ENCODE measurements at regions not wholly inside any gene's neighbourhood (a gene's known extent, or its start where the extent isn't known, plus 50 kb on each side); places are given as distances from the start of the nearest gene placed in this dataset.

DNA sequence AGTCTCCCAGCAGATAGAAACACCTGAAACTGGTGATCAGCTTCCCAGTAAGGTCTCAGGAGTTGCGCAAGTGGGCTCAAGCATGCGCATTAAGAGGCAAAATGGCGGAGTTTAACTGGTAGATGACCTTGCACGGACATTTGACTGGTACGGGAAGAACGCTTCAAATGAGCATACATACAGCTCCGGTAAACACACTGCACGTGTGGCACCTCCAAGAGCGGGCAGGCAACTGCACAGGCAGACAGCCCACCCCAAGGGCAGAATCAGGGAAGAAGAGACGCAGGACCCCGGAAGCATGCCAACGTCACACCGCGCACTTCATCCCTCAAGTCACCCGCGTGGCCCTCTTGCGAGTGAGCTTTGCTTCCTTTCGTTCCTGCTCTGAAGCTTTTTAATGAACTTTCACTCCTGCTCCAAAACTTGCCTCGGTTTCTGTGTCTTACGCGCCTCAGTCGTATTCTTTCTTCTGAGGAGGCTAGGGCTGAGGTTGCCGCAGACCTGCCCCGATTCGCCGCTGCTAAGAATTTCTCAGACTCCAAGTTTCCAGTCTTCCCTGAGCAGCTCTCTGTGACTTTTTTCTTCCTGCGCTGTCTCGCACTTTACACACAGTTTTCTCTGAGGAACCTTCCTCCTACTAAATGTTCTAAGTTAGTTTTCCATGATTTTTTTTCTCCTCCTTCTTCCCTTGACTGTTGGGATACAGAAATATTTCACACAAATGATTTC lies 180.7 kb upstream of the ZFP42 start:
- no peaks in the 10 kb centered on the region for H3K27me3 ChIP-seq (ENCODE audit: control insufficient read depth, insufficient read depth, low read length)
- H3K4me3 ChIP-seq (ENCODE audit: low read length): no peak overlapping the region
- WGBS (ENCODE audit: insufficient coverage, insufficient read length): no CpG with 5 or more reads among the region's 28 CpGs

DNA sequence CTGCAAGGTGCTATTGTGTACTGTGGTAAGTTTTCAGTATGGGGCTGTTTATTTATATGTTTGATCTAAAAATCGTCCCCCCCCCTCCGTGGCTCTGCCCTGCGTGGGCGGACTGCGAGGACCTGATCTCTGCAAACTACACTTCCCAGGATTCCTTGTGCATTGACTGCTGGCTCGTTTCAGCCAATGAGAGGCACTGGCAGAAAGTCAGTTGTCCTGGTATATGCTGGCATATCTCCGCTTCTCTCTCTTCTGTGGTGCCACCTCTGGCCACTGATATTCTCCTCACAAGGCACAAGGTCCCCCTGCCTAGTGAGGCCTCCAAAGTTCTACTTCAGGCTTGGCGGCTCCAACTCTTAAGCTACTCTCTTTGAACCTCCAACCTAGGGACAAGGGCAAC lies 168.8 kb upstream of the ZFP42 start:
- no peak for DNase-seq (ENCODE audit: low read depth, low spot score)
- Histone ChIP-seq H3K9me3 (ENCODE audit: control insufficient read depth, insufficient read depth, low read length) (no peaks in the 10 kb centered on the region), H3K4me3 (ENCODE audit: low read length) (no peak overlapping the region), H3K27ac (ENCODE audit: low read length) (no peak overlapping the region), H3K4me1 (ENCODE audit: control insufficient read depth, insufficient read depth, low read length) (no peaks in the 10 kb centered on the region), H3K36me3 (ENCODE audit: control insufficient read depth, insufficient read depth, low read length) (no peaks in the 10 kb centered on the region), H3K27me3 (ENCODE audit: control insufficient read depth, insufficient read depth, low read length) (no peaks in the 10 kb centered on the region)
- WGBS (ENCODE audit: insufficient coverage, insufficient read length): no CpG with 5 or more reads among the region's 8 CpGs

More for the DNA sequence above, 180.7 kb upstream of the ZFP42 start:
- Histone ChIP-seq H3K4me1 (ENCODE audit: control insufficient read depth, insufficient read depth, low read length) (no peaks in the 10 kb centered on the region), H3K27ac (ENCODE audit: low read length) (no peak overlapping the region), H3K36me3 (ENCODE audit: control insufficient read depth, insufficient read depth, low read length) (no peaks in the 10 kb centered on the region), H3K9me3 (ENCODE audit: control insufficient read depth, insufficient read depth, low read length) (no peaks in the 10 kb centered on the region)
- no peak for DNase-seq (ENCODE audit: low read depth, low spot score)

DNA sequence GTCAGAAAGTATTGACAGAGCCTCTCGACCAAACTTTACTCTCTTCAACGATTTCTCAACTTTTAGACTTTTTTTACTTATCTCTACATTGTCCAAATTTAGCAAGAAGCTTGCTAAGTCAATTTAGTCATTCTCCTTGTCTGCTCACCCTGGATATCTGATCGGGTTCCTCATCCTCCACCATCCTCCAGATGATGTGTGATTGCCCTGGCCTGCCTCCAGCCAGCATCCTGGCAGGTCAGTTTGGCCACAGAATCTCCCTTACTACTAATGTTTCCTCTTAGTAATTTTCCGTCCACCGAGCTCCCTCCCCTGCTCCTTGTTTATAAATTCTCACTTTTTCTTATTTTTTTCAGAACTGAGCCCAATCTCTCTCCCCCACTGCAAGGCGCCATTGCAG lies 167.9 kb upstream of the ZFP42 start:
- no CpG with 5 or more reads among the region's 6 CpGs for WGBS (ENCODE audit: insufficient coverage, insufficient read length)
- Histone ChIP-seq H3K27ac (ENCODE audit: low read length) (no peak overlapping the region), H3K4me3 (ENCODE audit: low read length) (no peak overlapping the region), H3K4me1 (ENCODE audit: control insufficient read depth, insufficient read depth, low read length) (no peaks in the 10 kb centered on the region), H3K9me3 (ENCODE audit: control insufficient read depth, insufficient read depth, low read length) (no peaks in the 10 kb centered on the region), H3K36me3 (ENCODE audit: control insufficient read depth, insufficient read depth, low read length) (no peaks in the 10 kb centered on the region), H3K27me3 (ENCODE audit: control insufficient read depth, insufficient read depth, low read length) (no peaks in the 10 kb centered on the region)
- no peak for DNase-seq (ENCODE audit: low read depth, low spot score)

DNA sequence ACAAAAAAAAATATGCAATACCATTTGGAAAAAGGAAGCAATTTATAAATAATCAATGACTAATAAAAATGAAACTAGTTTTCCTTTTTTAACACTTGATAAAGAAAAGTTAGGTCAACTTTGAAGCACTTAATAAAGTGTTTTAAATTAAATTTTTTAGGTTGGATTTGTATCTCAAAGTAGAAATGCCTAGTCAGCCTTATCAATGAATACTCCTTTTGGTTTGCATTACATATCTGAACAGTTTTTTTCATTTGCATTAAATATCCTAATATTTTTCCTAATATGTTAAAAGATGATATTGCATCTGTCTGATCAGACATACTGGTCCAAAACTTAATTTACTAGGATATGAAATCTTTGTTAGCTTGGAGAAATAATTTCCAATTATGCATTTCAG lies 155.8 kb upstream of the ZFP42 start:
- H3K4me3 ChIP-seq (ENCODE audit: low read length): no peak overlapping the region
- H3K36me3 ChIP-seq (ENCODE audit: control insufficient read depth, insufficient read depth, low read length): no peaks in the 10 kb centered on the region
- no peaks in the 10 kb centered on the region for H3K27me3 ChIP-seq (ENCODE audit: control insufficient read depth, insufficient read depth, low read length)
- no peaks in the 10 kb centered on the region for H3K4me1 ChIP-seq (ENCODE audit: control insufficient read depth, insufficient read depth, low read length)
- H3K9me3 ChIP-seq (ENCODE audit: control insufficient read depth, insufficient read depth, low read length): no peaks in the 10 kb centered on the region
- H3K27ac ChIP-seq (ENCODE audit: low read length): no peak overlapping the region
- no peak for DNase-seq (ENCODE audit: low read depth, low spot score)

GRCh38 chr4:187840814-187841213 lies 154.8 kb upstream of the ZFP42 start:
- Histone ChIP-seq H3K4me3 (ENCODE audit: low read length) (no peak overlapping the region), H3K36me3 (ENCODE audit: control insufficient read depth, insufficient read depth, low read length) (no peaks in the 10 kb centered on the region), H3K27me3 (ENCODE audit: control insufficient read depth, insufficient read depth, low read length) (no peaks in the 10 kb centered on the region), H3K9me3 (ENCODE audit: control insufficient read depth, insufficient read depth, low read length) (no peaks in the 10 kb centered on the region), H3K4me1 (ENCODE audit: control insufficient read depth, insufficient read depth, low read length) (no peaks in the 10 kb centered on the region), H3K27ac (ENCODE audit: low read length) (no peak overlapping the region)
- WGBS (ENCODE audit: insufficient coverage, insufficient read length): no CpG with 5 or more reads among the region's 2 CpGs
- no peak for DNase-seq (ENCODE audit: low read depth, low spot score)

DNA sequence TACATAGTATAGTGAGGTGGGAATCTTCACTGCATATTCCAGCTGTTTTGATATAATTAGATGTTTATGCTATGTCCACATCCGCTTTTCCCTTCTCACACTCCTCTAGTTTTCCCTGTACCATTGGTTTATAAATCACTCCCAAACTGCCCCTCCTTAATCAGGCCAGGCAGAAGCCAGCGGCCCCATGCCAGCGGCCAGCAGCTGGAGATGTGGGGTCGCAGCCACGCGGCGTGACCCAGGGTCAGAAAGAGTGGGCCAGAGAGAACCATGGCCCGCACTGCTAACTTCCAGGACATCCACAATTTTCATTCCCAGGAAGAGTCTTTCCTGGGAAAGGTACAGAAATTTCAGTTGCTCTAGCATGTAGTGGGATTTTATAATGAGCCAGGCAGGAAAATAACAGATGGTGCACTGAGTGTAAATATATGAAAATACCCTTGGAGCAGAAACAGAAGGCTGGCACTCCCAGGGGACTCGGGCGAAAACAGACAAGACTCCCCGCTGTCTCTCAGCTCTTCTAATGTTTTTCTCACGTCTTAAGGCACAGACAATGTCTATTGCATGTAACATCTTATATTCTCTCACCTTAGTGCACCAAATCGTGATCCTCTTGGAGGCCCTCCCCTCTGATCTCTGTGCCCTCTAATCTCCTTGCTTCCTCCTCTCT lies 145.9 kb upstream of the ZFP42 start:
- WGBS (ENCODE audit: insufficient coverage, insufficient read length): no CpG with 5 or more reads among the region's 13 CpGs
- Histone ChIP-seq H3K4me3 (ENCODE audit: low read length) (no peak overlapping the region), H3K4me1 (ENCODE audit: control insufficient read depth, insufficient read depth, low read length) (no peaks in the 10 kb centered on the region), H3K27me3 (ENCODE audit: control insufficient read depth, insufficient read depth, low read length) (no peaks in the 10 kb centered on the region), H3K27ac (ENCODE audit: low read length) (no peak overlapping the region), H3K9me3 (ENCODE audit: control insufficient read depth, insufficient read depth, low read length) (no peaks in the 10 kb centered on the region), H3K36me3 (ENCODE audit: control insufficient read depth, insufficient read depth, low read length) (no peaks in the 10 kb centered on the region)
- DNase-seq (ENCODE audit: low read depth, low spot score): no peak

DNA sequence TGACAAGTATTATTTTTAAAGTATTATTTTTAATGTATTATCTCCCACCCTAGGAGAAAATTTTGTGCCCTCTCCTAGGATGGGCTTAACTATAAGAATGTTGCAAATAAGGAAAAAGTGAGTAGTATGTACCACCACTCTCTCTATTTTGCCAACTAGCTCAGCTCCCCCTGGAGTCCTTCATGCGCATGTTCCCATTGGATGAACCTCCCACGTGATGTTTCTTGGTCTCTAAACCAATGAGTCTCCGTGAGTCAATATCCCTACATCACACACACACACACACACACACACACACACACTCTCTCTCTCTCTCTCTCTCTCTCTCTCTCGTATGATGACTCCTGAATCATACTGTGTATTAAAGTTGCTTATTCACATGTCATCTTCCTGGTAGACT lies 129.7 kb upstream of the ZFP42 start:
- no peak for DNase-seq (ENCODE audit: low read depth, low spot score)
- Histone ChIP-seq H3K4me3 (ENCODE audit: low read length) (no peak overlapping the region), H3K36me3 (ENCODE audit: control insufficient read depth, insufficient read depth, low read length) (no peaks in the 10 kb centered on the region), H3K4me1 (ENCODE audit: control insufficient read depth, insufficient read depth, low read length) (no peaks in the 10 kb centered on the region), H3K9me3 (ENCODE audit: control insufficient read depth, insufficient read depth, low read length) (no peaks in the 10 kb centered on the region), H3K27ac (ENCODE audit: low read length) (no peak overlapping the region), H3K27me3 (ENCODE audit: control insufficient read depth, insufficient read depth, low read length) (no peaks in the 10 kb centered on the region)
- WGBS (ENCODE audit: insufficient coverage, insufficient read length): no CpG with 5 or more reads among the region's 4 CpGs

- H3K9me3 ChIP-seq (ENCODE audit: control insufficient read depth, insufficient read depth, low read length): no peaks in the 10 kb centered on the region
- DNase-seq (ENCODE audit: low read depth, low spot score): no peak
- peaks cover 5% of the 10 kb centered on the region; the same call in 1 of the 2 replicates for H3K4me1 ChIP-seq (ENCODE audit: control insufficient read depth, insufficient read depth, low read length)
- no peak overlapping the region for H3K27ac ChIP-seq (ENCODE audit: low read length)
- no CpG with 5 or more reads among the region's 2 CpGs for WGBS (ENCODE audit: insufficient coverage, insufficient read length)
- no peaks in the 10 kb centered on the region for H3K36me3 ChIP-seq (ENCODE audit: control insufficient read depth, insufficient read depth, low read length)
- H3K4me3 ChIP-seq (ENCODE audit: low read length): no peak overlapping the region
- no peaks in the 10 kb centered on the region for H3K27me3 ChIP-seq (ENCODE audit: control insufficient read depth, insufficient read depth, low read length)
These were observed 112.5 kb upstream of the ZFP42 start for GRCh38 chr4:187883049-187883448.

- Histone ChIP-seq H3K4me3 (ENCODE audit: low read length) (no peak overlapping the region), H3K9me3 (ENCODE audit: control insufficient read depth, insufficient read depth, low read length) (no peaks in the 10 kb centered on the region), H3K36me3 (ENCODE audit: control insufficient read depth, insufficient read depth, low read length) (no peaks in the 10 kb centered on the region), H3K4me1 (ENCODE audit: control insufficient read depth, insufficient read depth, low read length) (peaks cover 5% of the 10 kb centered on the region; the same call in 1 of the 2 replicates), H3K27ac (ENCODE audit: low read length) (no peak overlapping the region), H3K27me3 (ENCODE audit: control insufficient read depth, insufficient read depth, low read length) (no peaks in the 10 kb centered on the region)
- no CpG with 5 or more reads among the region's 8 CpGs for WGBS (ENCODE audit: insufficient coverage, insufficient read length)
- no peak for DNase-seq (ENCODE audit: low read depth, low spot score)
These were observed 111.6 kb upstream of the ZFP42 start for GRCh38 chr4:187883836-187884475.

- Histone ChIP-seq H3K9me3 (ENCODE audit: control insufficient read depth, insufficient read depth, low read length) (no peaks in the 10 kb centered on the region), H3K4me1 (ENCODE audit: control insufficient read depth, insufficient read depth, low read length) (peaks cover 5% of the 10 kb centered on the region; the same call in 1 of the 2 replicates), H3K27me3 (ENCODE audit: control insufficient read depth, insufficient read depth, low read length) (no peaks in the 10 kb centered on the region), H3K27ac (ENCODE audit: low read length) (no peak overlapping the region), H3K36me3 (ENCODE audit: control insufficient read depth, insufficient read depth, low read length) (no peaks in the 10 kb centered on the region), H3K4me3 (ENCODE audit: low read length) (no peak overlapping the region)
- DNase-seq (ENCODE audit: low read depth, low spot score): no peak
- no CpG with 5 or more reads among the region's 2 CpGs for WGBS (ENCODE audit: insufficient coverage, insufficient read length)
These were observed 107.7 kb upstream of the ZFP42 start for GRCh38 chr4:187887906-187888305.

Data from iPS DF 6.9 (cell line).